ENCODE measurements at regions not wholly inside any gene's neighbourhood (a gene's known extent, or its start where the extent isn't known, plus 50 kb on each side); places are given as distances from the start of the nearest gene placed in this dataset.

DNA sequence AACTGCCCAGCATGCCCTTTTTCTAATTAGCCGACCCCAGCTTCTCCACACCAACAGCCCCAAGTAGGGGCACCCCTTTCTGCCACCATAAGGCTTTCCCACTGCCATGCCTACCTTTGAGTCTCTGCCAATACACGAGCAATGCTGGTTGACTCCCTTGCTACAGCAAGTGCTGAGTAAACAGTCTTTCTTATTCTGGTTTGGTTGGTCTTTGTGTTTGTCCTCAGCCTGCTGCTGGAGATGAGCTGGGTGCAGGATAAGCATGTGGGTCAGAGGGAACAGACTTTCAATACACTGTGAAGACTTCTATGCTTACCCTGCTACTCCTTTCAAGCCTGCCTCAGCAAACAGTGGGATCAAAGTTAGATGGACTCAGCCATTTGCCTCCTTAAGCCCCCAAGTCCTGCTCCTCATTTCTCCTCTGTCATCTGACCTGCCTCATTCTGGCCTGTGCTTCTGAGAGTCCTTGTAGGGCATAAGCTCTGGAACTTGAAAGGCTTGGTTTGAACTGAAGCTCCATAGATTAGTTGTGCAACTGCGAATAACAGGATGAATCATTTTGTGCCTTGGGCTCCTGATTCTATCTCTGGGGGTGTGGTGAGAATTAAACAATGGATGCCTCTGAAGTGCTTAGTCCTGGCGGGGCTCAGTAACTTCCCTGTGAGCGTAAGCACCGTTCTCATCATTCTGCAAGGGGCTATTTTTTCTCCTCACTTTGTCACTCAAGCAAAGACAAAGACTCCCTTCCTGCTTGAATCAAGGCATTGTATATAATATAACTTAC lies 533.8 kb upstream of the DPP6 start:
- TF ChIP-seq, protein P1, sequence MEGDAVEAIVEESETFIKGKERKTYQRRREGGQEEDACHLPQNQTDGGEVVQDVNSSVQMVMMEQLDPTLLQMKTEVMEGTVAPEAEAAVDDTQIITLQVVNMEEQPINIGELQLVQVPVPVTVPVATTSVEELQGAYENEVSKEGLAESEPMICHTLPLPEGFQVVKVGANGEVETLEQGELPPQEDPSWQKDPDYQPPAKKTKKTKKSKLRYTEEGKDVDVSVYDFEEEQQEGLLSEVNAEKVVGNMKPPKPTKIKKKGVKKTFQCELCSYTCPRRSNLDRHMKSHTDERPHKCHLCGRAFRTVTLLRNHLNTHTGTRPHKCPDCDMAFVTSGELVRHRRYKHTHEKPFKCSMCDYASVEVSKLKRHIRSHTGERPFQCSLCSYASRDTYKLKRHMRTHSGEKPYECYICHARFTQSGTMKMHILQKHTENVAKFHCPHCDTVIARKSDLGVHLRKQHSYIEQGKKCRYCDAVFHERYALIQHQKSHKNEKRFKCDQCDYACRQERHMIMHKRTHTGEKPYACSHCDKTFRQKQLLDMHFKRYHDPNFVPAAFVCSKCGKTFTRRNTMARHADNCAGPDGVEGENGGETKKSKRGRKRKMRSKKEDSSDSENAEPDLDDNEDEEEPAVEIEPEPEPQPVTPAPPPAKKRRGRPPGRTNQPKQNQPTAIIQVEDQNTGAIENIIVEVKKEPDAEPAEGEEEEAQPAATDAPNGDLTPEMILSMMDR (IDR thresholded peaks at IDR 0.05): no peak
- TF ChIP-seq EZH2 (IDR thresholded peaks at IDR 0.05) (no peak), EZH2phosphoT487 (IDR thresholded peaks at IDR 0.05) (no peak)
- no peak overlapping the region for H3K4me3 Mint-ChIP-seq
- H3K27me3 ChIP-seq: no peaks in the 10 kb centered on the region
- no peaks in the 10 kb centered on the region for H3K4me1 ChIP-seq
- H3K36me3 Mint-ChIP-seq: no peaks in the 10 kb centered on the region
- H3K79me2 ChIP-seq (ENCODE audit: low read depth): no peaks in the 10 kb centered on the region
- H3K27ac ChIP-seq: no peak overlapping the region
- H3F3A ChIP-seq (ENCODE audit: low read depth): no peaks in the 10 kb centered on the region
- no peak overlapping the region for H3K27ac Mint-ChIP-seq
- H3K27me3 Mint-ChIP-seq (ENCODE audit: insufficient read depth, low read depth): peaks cover 2% of the 10 kb centered on the region
- no peak overlapping the region for H3K9ac ChIP-seq
- H3K4me2 ChIP-seq: no peak overlapping the region
- DNase-seq (ENCODE audit: low spot score): no peak
- H4K20me1 ChIP-seq (ENCODE audit: low read depth): no peaks in the 10 kb centered on the region
- peaks cover 36% of the 10 kb centered on the region for H3K9me3 Mint-ChIP-seq
- no peaks in the 10 kb centered on the region for H3K36me3 ChIP-seq
- peaks cover 3% of the 10 kb centered on the region for H3K4me1 Mint-ChIP-seq
- no peaks in the 10 kb centered on the region for H3K9me3 ChIP-seq (ENCODE audit: low read depth)
- H2AFZ ChIP-seq (replicated peaks): no peak overlapping the region
- H3K4me3 ChIP-seq: no peak overlapping the region

DNA sequence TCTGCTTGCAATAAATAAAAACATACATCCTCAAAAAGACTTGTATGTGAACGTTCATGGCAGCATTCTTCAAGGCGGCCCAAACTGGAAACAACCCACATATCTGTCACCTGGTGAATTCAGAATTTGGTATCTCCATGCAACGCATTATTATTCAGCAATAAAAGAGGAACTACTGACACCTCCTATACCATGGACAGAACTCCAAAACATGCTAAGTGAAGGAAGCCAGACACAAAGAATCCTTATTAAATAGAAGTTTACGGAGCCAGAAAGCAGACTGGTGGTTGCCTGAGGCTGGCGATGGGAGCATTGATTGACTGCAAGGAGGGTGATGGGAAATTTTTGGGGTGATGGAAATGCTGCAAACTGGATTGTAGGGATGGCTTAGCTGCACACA lies 530.8 kb upstream of the DPP6 start:
- TF ChIP-seq EZH2phosphoT487 (IDR thresholded peaks at IDR 0.05): no peak
- TF ChIP-seq, protein P1 (IDR thresholded peaks at IDR 0.05): no peak
- no peak for TF ChIP-seq EZH2 (IDR thresholded peaks at IDR 0.05)
- H3K9me3 ChIP-seq (ENCODE audit: low read depth): no peaks in the 10 kb centered on the region

DNA sequence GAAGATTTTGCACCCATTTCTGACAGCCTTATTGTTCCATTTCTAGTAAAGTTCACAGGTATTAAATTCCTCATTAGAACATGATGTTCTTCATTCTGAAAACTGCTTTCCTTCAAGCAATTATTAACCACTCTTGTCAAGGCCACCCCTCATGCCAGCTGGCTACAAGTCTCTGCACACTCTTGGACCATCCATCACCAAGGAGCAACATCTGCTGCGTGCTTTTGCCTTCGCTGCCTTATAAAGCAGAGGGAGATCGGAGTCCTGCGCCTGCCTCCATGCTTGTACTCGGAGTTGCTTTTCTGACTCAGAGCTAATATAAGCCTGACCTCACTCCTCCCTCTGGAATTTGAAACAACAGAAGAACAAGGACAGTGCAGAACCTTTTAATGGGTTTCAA lies 529.9 kb upstream of the DPP6 start:
- Mint-ChIP-seq H3K27me3 (ENCODE audit: insufficient read depth, low read depth) (peaks cover 2% of the 10 kb centered on the region), H3K4me3 (no peak overlapping the region), H3K27ac (no peak overlapping the region), H3K36me3 (no peaks in the 10 kb centered on the region), H3K4me1 (peaks cover 3% of the 10 kb centered on the region), H3K9me3 (peaks cover 32% of the 10 kb centered on the region)
- no peak overlapping the region for H3K4me3 ChIP-seq
- no peak for DNase-seq (ENCODE audit: low spot score)
- no peak overlapping the region for H3K9ac ChIP-seq
- H2AFZ ChIP-seq (replicated peaks): no peak overlapping the region
- no peaks in the 10 kb centered on the region for H3K9me3 ChIP-seq (ENCODE audit: low read depth)
- no peaks in the 10 kb centered on the region for H3K27me3 ChIP-seq
- no peak overlapping the region for H3K4me2 ChIP-seq
- H3F3A ChIP-seq (ENCODE audit: low read depth): no peaks in the 10 kb centered on the region
- TF ChIP-seq EZH2phosphoT487 (IDR thresholded peaks at IDR 0.05): no peak
- TF ChIP-seq EZH2 (IDR thresholded peaks at IDR 0.05): no peak
- TF ChIP-seq, protein P1 (IDR thresholded peaks at IDR 0.05): no peak
- no peaks in the 10 kb centered on the region for H3K36me3 ChIP-seq
- H4K20me1 ChIP-seq (ENCODE audit: low read depth): no peaks in the 10 kb centered on the region
- no peak overlapping the region for H3K27ac ChIP-seq
- no peaks in the 10 kb centered on the region for H3K4me1 ChIP-seq
- H3K79me2 ChIP-seq (ENCODE audit: low read depth): no peaks in the 10 kb centered on the region

More for the DNA sequence above, 530.8 kb upstream of the DPP6 start:
- Histone ChIP-seq H3K27ac (no peak overlapping the region), H3K27me3 (no peaks in the 10 kb centered on the region), H3K36me3 (no peaks in the 10 kb centered on the region), H4K20me1 (ENCODE audit: low read depth) (no peaks in the 10 kb centered on the region), H3K79me2 (ENCODE audit: low read depth) (no peaks in the 10 kb centered on the region), H3K4me1 (no peaks in the 10 kb centered on the region), H3K4me3 (no peak overlapping the region), H3K4me2 (no peak overlapping the region), H2AFZ (replicated peaks) (no peak overlapping the region), H3F3A (ENCODE audit: low read depth) (no peaks in the 10 kb centered on the region), H3K9ac (no peak overlapping the region)
- Mint-ChIP-seq H3K27ac (no peak overlapping the region), H3K4me1 (peaks cover 3% of the 10 kb centered on the region), H3K4me3 (no peak overlapping the region), H3K36me3 (no peaks in the 10 kb centered on the region), H3K27me3 (ENCODE audit: insufficient read depth, low read depth) (peaks cover 2% of the 10 kb centered on the region), H3K9me3 (peaks cover 32% of the 10 kb centered on the region)
- no peak for DNase-seq (ENCODE audit: low spot score)

Measured in neural progenitor cell (in vitro differentiated cells).